ENCODE measurements at regions not wholly inside any gene's neighbourhood (a gene's known extent, or its start where the extent isn't known, plus 50 kb on each side); places are given as distances from the start of the nearest gene placed in this dataset.

DNA sequence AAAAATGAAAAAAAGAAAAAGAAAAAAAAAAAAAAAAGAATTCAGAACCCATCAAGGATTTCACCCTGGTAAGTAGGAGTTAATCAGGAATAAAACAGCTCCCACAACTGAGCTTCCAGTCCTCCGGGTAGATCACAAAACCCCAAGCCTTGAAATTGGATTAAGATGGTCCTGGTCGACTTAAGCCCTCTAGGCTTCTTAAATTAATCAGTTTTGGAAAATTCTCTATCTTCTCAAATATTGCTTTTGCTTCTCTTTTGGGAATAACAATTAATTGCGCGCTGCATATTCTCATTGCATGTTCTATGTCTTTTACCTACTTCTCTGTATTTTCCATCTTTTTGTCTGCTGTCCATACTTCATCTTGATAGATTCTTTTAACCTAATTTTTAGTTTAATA is 348.0 kb upstream of the MEX3C start:
- TF ChIP-seq, protein P1, sequence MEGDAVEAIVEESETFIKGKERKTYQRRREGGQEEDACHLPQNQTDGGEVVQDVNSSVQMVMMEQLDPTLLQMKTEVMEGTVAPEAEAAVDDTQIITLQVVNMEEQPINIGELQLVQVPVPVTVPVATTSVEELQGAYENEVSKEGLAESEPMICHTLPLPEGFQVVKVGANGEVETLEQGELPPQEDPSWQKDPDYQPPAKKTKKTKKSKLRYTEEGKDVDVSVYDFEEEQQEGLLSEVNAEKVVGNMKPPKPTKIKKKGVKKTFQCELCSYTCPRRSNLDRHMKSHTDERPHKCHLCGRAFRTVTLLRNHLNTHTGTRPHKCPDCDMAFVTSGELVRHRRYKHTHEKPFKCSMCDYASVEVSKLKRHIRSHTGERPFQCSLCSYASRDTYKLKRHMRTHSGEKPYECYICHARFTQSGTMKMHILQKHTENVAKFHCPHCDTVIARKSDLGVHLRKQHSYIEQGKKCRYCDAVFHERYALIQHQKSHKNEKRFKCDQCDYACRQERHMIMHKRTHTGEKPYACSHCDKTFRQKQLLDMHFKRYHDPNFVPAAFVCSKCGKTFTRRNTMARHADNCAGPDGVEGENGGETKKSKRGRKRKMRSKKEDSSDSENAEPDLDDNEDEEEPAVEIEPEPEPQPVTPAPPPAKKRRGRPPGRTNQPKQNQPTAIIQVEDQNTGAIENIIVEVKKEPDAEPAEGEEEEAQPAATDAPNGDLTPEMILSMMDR (IDR thresholded peaks at IDR 0.05): no peak
- TF ChIP-seq POLR2A (IDR thresholded peaks at IDR 0.05): no peak

Measured in body of pancreas (tissue), 4 donors.